ENCODE measurements at regions not wholly inside any gene's neighbourhood (a gene's known extent, or its start where the extent isn't known, plus 50 kb on each side); places are given as distances from the start of the nearest gene placed in this dataset.
"Not testable (repeated sequence)": the region's sequence is repeated elsewhere in the genome, so short reads cannot be mapped to it uniquely, and the experiment has no call there.

DNA sequence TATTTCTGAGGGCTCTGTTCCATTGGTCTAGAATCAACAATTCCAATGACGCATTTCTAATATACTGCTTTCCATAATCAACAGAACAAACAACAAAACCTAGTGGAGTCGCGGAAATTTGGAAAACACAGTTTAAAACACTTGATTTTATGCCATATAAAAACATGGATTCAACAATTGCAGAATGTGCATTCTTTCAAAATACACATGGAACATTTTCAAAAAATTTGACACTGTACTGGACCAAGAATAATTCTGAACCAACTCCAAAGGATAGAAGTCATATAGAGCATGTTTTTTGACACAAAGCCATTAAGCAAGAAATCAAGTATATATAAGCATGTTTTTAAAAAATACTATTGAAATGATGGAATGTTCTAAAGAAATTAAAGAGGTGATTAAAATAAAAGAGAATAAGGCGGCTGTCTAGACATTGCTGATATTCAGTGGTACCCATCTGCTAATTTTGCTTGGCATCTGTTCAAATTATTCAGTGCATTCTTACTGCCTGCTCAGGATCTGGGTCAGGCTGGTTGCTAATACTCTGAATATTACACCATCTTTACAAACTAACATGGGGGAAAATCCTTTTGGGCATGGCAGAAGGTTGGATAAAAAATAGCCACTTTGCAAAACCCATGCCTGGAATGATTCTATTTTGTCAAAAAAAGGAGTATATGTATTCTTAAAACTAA is 221.3 kb downstream of the NPR3 start:
- no peak for DNase-seq

DNA sequence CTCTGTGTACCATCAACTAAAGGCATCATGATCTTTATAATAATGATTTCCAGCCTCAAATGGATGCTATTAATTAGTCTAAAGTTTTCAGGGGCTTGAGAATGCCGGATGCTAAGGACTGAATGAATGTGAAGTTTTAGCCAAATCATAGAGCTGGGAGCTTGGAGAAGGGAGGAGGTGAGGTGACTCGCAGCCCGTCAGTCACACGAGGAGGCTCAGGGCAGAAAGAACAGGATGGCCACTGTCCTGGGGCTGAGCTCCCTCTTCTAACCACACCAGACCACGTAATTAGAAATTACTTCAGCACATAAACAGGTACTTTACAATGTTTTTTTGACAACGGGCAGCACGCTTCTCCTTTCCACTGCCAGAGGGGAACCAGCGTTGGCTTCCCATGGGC is 222.6 kb downstream of the NPR3 start:
- DNase-seq = no peak

DNA sequence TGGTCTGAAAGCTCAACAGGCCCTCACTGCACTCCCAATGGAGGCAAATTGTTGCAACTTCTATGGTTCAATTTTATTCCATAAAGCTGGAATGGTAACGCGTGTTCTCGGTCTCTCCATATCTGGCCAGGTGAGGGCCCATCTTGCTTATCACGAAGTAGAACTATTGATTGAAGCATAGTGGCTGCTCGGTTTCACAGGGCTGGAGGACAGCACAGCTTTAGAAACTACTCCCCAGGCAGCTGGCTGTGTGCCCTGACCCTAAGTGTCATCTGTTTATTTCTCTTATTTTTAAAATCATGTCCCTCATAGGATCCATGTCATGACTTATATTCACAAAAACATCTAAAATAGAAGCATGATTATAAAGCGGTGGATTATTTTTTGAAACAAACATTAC is 223.4 kb downstream of the NPR3 start:
- DNase-seq = no peak

- no peak for DNase-seq
Measured at GRCh38 chr5:32935283-32935682, 224.2 kb downstream of the NPR3 start.

DNA sequence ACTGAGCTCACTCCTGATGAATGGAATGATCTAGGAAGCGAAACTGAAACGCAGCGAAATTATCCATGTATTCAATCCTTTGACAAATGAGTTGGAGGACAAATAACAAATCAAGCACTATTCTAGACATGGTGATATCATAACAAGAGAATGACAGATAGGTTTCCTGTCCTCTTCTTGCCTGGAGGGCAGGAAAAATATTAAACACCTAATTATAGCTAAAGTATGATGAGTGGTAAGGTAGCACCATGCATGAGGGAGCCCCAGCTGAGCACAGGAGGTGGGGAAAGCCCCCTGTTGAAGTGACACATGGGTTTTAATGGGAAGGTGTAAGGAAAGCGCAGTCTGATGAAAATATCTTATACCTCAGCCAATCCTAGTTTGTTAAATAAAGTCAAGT is 225.2 kb downstream of the NPR3 start:
- no peak for DNase-seq

DNA sequence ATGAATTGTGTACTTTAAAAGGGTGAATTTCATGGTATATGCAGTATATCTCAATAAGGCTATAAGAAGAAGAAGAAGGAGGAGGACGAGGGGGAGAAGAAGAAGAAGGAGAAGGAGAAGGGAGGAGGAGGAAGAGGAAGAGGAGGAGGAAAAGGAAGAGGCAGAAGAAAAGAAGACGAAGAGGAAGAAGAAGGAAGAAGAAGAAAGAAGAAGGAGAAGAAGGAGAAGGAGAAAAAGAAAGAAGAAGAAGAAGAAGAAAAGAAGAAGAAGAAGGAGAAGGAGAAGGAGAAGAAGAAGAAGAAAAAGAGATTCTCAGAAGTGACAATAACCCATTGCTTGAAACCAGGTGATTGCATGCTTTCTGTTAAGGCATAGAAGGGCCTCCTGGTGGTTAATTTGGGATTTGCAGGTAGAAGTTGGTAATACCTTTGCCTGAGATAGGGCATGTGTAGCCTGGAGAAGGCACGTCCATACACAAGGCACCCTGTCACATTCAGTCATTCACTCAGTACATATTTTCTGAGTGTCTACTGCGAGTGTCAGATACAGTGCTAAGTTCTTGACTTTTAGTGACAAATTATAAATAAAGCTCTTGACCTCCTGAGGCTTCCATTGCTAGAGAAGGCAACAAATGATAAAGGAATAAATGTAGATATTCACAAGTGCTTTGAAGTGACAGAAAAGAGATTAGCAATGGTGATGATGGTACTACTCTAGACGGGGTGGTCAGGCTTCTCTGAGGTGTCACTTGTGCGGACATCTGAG is 231.3 kb downstream of the NPR3 start:
- DNase-seq = no peak

GRCh38 chr5:32949286-32949970 is 238.3 kb downstream of the NPR3 start:
- DNase-seq = no peak

DNA sequence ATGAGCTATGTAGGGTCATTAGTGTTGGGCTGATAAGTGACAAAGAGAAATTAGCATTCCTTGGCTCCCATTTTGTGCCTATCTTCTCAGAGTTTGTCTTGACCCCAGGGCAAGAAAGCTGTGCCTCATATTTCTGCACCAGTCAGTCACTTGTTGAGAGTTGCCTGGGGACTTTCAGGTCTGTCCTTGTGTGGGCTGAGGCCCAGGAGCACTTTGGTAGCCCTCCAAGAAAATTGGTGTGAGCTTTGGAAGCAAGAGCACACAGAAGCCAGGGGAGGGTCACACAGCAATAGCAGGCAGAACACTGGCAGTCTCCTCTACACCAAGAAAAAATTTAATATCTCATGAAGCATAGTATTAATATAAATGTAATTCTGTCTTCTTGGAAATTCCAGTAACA is 239.9 kb downstream of the NPR3 start:
- DNase-seq = no peak

GRCh38 chr5:32951878-32952277 is 240.8 kb downstream of the NPR3 start:
- DNase-seq = no peak

DNA sequence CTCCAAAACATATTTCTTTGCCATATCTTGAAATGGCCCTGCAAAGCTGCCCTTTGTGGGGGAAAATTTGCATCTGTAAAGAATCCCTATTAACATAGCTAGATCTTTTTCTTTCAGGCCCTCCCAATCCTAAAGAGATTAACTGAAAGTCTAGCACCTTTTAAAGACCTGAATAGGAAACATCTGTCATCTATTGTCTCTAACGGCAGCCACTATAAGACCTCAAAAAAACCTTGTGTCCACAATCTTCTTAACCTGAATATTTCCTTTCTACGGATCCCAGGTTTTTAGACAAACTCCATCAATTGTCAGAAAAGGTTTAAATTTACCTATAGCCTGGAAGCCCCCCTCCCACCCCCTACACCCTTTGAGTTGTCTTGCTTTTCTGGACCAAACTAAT is 241.3 kb downstream of the NPR3 start:
- not testable (repeated sequence) for DNase-seq

DNA sequence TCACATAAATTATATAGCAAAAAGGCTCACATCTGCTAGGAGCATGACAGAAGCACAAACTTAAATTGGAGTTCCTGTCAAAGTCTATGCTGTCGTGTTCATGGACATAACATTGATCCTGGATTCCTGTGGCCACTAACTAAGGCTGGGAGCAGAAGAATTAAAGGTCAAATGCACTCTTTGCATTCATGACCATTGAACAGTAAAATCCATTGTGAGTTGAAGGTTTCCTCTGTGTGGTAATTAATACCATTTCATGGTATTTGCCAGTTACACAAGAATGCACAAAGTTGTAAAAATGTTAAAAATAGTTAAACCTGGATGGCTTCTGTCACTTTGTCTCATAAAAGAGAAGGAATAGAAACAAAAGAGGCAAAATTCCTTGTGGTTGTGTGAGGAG is 242.6 kb downstream of the NPR3 start:
- no peak for DNase-seq

DNA sequence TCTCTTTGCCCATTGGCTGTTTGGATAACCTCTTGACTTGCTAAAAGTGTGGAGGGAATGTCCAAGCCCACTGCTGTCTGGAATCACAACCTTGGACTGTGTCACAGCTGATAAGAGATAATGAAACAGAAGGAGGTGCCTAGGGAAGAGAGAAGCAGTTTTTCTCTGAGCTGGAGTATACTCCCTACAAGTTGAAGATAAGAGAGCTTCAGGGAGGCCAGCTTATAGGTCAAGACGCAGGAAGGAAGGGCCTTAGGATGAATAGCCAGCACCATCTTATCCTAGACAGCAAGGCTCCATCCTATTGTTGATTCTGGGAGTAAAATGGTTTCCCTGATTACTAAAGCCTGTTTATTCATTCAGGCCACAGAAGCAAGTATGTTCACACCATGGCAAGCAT is 244.7 kb downstream of the NPR3 start:
- DNase-seq = no peak

DNA sequence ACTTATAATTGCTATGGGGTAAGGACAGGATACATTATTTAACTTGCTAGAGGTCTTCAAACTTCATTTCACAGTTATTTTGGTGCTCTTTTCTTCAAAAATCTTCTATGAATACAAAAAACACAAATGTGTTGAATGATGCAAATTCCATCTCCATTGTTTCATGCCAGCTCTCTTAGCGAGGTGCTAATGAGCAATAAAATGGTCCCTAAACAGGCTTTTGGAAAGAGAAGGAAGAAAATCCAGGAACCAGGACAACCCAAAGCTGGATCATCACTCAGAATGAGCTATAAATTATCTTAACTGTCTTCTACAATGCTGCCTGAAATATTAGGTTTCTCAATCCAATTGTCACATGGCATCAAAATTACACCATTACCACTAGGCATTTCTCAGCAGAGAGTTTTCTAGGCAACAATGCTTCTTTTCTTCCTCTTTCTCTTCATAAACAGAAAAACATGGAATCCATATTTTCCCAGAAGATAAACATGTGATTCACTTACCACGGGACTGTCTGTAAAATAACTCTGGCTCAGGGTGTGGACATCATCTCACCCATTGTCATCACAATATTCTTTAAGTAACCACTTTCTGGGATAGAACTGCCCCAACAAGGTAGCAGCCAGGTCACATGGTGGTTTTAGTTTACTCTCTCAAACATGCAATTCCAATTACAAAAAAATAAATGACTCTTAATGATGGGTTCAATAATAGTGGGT is 249.4 kb downstream of the NPR3 start:
- DNase-seq = no peak

DNA sequence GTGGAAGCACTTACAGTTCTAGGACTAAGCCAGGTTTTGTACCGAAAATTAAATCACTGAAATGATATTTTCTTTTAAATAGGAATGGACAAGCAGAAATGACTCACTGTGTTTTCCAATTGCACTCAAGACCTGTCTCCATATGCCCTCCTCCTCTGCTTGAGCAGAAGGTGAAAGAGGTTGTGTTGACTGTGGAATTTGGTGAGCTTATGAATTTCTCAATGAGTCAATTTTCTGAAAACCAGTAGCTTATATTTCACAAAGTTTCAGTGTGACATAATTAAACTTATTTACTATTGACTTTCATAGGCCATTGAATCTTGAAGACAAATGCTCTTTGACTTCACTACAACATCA is 249.9 kb downstream of the NPR3 start:
- no peak for DNase-seq

GRCh38 chr5:32964261-32964660 is 253.1 kb downstream of the NPR3 start:
- no peak for DNase-seq

DNA sequence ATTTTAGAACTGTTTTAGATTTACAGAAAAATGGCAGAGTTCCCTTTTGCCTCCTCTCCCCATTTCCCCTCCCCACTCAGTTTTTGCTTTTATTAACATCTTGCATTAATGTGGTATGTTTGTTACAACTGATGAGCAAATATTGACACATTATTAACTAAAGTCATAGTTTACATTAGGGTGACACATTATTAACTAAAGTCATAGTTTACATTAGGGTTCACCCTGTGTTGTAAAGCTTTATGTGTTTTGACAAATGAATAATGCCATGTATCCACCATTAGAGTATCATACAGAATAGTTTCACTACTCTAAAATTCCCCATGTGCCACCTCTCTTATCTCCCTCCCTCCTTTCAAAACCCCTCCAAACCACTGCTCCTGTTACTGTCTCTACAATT is 262.5 kb downstream of the NPR3 start:
- DNase-seq = no peak

- no peak for DNase-seq
Measured at GRCh38 chr5:32975656-32976375, 264.7 kb downstream of the NPR3 start.

- DNase-seq = no peak
Measured at GRCh38 chr5:32981061-32981460, 269.9 kb downstream of the NPR3 start.

DNA sequence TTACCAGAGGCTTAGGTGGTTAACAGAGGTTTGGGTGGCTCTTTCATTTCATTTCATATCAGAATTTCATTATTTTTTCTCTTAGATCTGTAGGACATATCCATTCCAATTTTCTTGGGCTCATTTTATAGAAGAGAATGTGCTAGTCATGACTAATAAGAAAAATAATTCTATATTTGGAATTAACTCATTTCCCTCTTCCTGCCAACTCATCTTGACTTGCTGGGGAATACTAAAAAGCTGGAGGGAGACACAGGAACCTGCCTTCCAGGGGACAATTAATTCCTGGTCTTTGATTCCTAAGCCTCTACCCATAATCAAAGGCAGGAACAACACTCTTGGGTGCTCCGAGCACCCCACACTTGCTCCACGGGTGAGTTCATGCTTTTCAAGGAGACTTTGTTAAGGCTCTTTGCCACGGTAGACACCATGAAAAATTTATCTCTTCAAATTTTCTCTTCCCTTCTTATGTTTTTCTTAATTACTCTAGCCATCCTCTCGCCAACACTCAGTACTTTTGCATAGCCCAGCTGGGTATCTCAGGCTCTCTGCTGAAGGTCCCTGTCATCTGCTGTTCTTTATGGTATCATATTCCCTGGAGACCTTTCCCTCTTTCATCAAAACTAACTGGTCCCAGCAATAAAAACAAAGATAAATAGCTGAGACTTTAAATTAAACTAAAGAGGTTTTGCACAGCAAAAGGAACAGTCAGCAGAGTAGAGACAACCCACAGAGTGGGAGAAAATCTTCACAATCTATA is 273.9 kb downstream of the NPR3 start:
- no peak for DNase-seq

DNA sequence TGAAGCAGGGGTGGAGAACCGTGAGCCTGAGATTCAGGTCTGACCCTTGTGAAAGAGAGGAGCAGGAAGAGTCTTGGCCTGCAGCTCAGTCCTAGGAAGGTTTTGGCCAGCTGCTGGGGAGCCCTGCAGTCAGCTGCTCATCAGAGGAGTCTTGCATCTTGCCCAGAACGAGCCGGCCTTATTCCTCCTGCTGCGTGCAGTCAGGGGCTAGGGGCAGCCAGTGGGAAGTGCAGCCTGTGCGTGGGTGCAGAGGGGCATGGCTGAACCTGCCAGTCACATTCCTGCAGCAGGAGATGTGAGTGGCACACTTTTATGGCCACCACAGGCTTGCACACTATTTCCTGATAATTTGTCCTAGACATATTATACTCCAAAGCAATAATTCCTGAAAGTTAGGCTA is 278.7 kb downstream of the NPR3 start:
- DNase-seq = no peak

DNA sequence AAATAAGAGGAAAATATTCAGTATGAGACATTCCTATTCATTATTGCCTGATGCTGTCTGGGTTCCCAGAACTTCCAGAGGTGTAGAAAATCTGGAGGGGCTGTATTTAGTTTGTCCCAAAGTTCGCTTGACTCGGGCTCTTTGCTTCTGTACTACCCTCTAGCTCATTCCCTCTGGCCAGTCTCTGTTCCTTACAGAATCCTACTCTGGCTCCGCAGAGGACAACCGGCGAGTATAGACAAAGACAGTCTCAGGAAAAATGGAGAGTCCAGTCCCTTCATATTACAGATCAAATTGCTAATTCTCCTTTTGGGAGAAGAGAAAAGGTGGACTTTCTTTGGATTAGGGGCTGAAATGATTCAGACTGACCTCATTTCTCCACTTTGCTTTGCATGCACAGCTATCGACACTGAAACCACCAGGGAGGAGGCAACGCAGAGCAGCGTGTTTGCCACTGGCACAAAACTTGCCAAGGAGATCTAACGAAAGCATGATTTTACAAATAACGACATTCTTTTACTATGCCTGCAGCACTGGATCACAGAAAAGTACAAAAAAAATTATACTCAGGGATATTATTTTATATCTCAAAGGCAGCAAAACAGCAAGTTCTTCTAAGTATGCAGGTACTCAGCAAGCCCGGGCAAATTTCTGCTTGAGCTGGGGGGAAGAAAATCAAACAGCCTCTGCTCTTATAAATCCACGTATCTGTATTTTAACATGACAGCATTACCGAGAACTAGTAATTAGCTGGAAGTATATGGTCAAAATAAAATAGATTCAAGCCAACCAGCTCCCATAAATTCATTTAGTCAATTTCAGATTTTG is 279.7 kb downstream of the NPR3 start:
- no peak for DNase-seq
